Stimulated activated naive CD8-positive, alpha-beta T cell treated with anti-CD3 and anti-CD28 coated beads, Interleukin-15, Interleukin-2, amounts not matched to agents 100 ng/mL and 50 ng/mL, for 24 hours (primary cell): ENCODE measurements at regions not wholly inside any gene's neighbourhood (a gene's known extent, or its start where the extent isn't known, plus 50 kb on each side); places are given as distances from the start of the nearest gene placed in this dataset.

Experiments used
- H3K27ac Mint-ChIP-seq: one replicate; pipeline ENCODE4 v1.8.0; 2021; ENCODE audit warnings: mild to moderate bottlenecking, mixed read lengths
- H3K27me3 Mint-ChIP-seq: one replicate; pipeline ENCODE4 v1.8.0; 2021; ENCODE audit warnings: mixed read lengths
- H3K36me3 Mint-ChIP-seq: one replicate; pipeline ENCODE4 v1.8.0; 2021; ENCODE audit warnings: low read depth, mixed read lengths
- H3K4me1 Mint-ChIP-seq: one replicate; pipeline ENCODE4 v1.8.0; 2021; ENCODE audit warnings: low read depth, mixed read lengths
- H3K4me3 Mint-ChIP-seq: one replicate; pipeline ENCODE4 v1.8.0; 2021; ENCODE audit warnings: mild to moderate bottlenecking, mixed read lengths
- H3K9me3 Mint-ChIP-seq: one replicate; pipeline ENCODE4 v1.8.0; 2021; ENCODE audit warnings: mixed read lengths

DNA sequence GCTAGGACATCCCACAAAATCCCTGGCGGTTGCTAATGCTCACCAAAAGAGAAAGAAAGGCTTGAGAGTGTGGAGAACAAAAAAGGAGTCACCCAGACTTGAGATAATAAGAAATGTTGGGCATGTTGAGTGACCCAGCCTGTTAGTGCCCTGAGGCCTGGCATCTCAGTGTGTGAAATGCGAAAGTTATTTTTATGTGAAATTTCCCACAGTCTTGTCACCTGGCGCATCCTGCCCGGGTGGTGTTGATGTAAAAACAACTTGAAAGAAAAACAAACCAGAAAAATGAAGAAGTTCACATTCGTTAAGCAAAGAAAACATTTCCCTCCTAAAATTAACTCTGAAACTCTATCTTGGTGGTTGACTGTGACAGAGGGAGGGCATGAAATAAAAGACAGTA lies 495.2 kb downstream of the MID1IP1 start:
- Mint-ChIP-seq H3K9me3 (peaks cover 12% of the 10 kb centered on the region), H3K27me3 (no peaks in the 10 kb centered on the region), H3K4me1 (peaks cover 88% of the 10 kb centered on the region), H3K27ac (peak overlapping the region; percentile 93), H3K36me3 (peaks cover 63% of the 10 kb centered on the region), H3K4me3 (peak overlapping the region; percentile 13)

DNA sequence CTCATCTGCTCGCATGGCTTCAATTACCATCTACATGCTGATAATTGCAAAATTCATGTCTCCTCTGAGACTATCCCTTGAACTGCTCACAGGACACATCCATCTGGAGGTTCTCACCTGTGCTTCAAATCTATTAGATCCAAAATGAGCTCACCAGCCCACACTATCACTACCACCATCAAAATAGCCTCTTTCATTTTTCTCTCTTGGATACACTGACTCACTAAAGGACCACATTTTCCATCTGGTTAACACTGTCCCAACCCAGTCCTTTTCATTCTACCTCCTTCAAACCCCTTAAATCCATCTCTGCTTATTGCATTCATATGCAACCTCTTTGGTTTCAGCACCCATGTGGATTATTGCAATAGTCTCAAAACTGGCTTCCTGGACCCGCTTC lies 497.6 kb downstream of the MID1IP1 start:
- peak overlapping the region; percentile 92 for H3K27ac Mint-ChIP-seq
- peaks cover 9% of the 10 kb centered on the region for H3K9me3 Mint-ChIP-seq
- peak overlapping the region; percentile 42 for H3K4me3 Mint-ChIP-seq
- H3K36me3 Mint-ChIP-seq = peaks cover 57% of the 10 kb centered on the region
- H3K4me1 Mint-ChIP-seq = peaks cover 77% of the 10 kb centered on the region
- H3K27me3 Mint-ChIP-seq = no peaks in the 10 kb centered on the region

DNA sequence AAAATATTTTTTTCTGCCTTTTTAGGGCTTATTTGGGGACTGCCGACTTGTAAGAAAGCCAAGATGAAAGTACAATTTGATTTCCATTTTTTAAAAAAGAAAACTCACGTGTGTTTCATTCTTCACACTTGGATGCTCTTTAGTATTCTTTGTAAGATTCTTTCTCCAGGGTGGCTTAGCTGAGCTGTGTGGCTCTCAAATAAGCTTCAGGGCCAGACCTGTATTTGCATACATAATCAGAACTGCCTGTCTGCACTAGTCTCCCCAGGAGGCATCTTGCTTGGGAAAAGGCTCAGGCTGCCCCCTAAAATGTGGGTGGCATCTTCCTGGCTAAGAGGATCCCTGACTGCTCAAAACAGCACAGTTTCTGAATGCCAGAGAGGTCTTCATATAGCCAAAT lies 498.4 kb downstream of the MID1IP1 start:
- H3K4me3 Mint-ChIP-seq = no peak overlapping the region
- no peaks in the 10 kb centered on the region for H3K27me3 Mint-ChIP-seq
- peaks cover 60% of the 10 kb centered on the region for H3K36me3 Mint-ChIP-seq
- H3K27ac Mint-ChIP-seq = peak overlapping the region; percentile 79
- peaks cover 69% of the 10 kb centered on the region for H3K4me1 Mint-ChIP-seq
- H3K9me3 Mint-ChIP-seq = peaks cover 9% of the 10 kb centered on the region

DNA sequence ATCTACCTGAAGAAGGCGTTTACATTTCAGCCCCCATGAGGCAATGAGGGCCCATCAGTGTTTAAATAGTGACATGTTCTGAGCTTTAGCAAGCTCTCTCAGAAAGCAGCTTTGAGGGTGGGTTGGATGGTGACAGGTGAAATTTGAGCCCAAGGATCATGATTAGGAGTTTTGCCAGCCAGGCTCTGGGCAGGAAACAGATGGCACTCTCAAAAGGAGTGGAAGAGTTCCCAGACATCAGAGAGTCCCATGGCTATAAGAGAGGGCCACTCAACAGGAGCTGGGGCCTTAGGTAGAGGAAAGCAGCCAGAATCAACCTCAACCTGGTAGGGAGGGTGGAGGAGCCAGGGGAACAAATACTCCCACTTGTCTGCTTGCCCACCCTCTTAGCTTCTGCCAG lies 499.8 kb downstream of the MID1IP1 start:
- H3K4me3 Mint-ChIP-seq = no peak overlapping the region
- H3K4me1 Mint-ChIP-seq = peaks cover 59% of the 10 kb centered on the region
- H3K9me3 Mint-ChIP-seq = peaks cover 9% of the 10 kb centered on the region
- no peaks in the 10 kb centered on the region for H3K27me3 Mint-ChIP-seq
- peaks cover 60% of the 10 kb centered on the region for H3K36me3 Mint-ChIP-seq
- no peak overlapping the region for H3K27ac Mint-ChIP-seq

DNA sequence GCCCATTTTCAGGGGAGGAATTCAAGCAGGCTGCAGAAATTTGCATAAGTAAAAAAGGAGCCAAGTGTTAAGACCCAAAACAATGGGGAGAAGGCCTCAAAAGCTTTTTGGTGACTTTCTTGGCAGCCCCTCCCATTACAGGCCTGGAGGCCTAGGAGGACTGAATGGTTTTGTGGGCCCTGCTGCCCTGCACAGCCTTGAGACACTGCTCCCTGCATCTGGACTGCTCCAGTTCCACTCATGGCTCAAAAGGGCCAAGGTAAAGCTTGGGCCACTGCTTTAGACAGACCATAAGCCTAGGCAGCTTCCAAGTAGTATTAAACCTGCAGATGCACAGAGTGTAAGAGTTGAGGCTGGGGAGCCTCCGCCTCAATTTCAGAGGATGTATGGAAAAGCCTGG lies 501.6 kb downstream of the MID1IP1 start:
- Mint-ChIP-seq H3K27ac (no peak overlapping the region), H3K27me3 (no peaks in the 10 kb centered on the region), H3K4me3 (no peak overlapping the region), H3K36me3 (peaks cover 66% of the 10 kb centered on the region), H3K9me3 (peaks cover 9% of the 10 kb centered on the region), H3K4me1 (peaks cover 62% of the 10 kb centered on the region)

DNA sequence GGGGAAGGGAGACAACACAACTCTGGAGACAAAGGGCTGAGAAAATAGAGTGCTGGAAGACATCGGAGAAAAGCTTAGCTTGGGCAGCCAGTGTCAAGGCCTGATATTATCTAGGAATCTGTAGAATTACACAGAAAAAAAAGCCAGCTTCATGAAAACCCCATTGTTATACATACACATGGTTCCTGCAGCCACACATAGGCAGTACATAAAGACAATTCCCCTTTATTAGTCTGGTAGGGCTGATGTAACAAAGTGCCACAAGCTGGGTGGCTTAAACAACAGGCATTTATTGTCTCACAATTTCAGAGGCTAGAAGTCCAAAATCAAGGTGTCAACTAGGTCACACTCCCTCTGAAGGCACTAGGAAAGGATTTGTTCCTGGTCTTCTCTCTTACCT lies 503.5 kb downstream of the MID1IP1 start:
- Mint-ChIP-seq H3K9me3 (peaks cover 4% of the 10 kb centered on the region), H3K36me3 (peaks cover 72% of the 10 kb centered on the region), H3K27ac (no peak overlapping the region), H3K4me1 (peaks cover 64% of the 10 kb centered on the region), H3K4me3 (no peak overlapping the region), H3K27me3 (no peaks in the 10 kb centered on the region)

DNA sequence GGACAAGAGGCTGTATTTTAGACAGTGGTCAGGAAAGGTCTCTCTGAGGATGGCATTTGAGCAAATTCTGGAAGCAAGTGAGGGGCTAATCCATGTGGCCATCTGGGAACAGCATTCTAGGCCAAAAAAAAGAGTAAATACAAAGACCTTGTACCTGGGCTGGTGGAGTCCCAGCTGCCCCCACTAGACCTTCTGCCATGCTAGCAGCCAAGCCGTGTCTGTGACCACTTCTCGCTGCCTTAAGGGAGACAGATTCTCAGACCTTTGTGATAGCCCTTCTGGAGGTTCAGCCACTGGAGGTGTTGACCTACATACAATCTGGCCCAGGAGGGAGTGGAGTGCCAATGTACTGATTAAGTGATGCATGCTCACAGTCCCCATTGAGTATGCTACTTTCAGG lies 506.2 kb downstream of the MID1IP1 start:
- Mint-ChIP-seq H3K27ac (peak overlapping the region; percentile 100), H3K9me3 (peaks cover 6% of the 10 kb centered on the region), H3K4me3 (no peak overlapping the region), H3K4me1 (peaks cover 69% of the 10 kb centered on the region), H3K36me3 (peaks cover 82% of the 10 kb centered on the region), H3K27me3 (no peaks in the 10 kb centered on the region)

DNA sequence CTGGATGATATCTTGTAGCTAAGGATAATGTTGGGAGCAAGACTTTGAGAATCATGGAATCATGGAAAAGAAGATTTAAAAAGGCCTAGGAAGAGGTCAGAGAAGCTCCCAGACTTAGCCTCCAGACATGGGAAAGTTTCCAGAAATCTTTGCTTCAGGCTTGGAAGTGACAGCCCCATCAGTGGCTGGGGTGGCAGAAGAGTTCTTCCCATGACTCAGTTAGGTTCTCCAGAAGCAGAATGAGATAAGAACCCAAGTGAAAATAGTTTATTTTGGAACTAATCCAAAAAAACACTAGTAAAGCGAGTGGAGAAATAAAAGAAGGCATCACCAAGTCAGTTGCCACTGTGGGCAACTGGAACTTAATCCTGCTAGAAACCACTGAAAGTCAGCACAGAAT lies 506.9 kb downstream of the MID1IP1 start:
- Mint-ChIP-seq H3K36me3 (peaks cover 89% of the 10 kb centered on the region), H3K27ac (peak overlapping the region; percentile 100), H3K4me3 (no peak overlapping the region), H3K4me1 (peaks cover 75% of the 10 kb centered on the region), H3K27me3 (no peaks in the 10 kb centered on the region), H3K9me3 (peaks cover 11% of the 10 kb centered on the region)

DNA sequence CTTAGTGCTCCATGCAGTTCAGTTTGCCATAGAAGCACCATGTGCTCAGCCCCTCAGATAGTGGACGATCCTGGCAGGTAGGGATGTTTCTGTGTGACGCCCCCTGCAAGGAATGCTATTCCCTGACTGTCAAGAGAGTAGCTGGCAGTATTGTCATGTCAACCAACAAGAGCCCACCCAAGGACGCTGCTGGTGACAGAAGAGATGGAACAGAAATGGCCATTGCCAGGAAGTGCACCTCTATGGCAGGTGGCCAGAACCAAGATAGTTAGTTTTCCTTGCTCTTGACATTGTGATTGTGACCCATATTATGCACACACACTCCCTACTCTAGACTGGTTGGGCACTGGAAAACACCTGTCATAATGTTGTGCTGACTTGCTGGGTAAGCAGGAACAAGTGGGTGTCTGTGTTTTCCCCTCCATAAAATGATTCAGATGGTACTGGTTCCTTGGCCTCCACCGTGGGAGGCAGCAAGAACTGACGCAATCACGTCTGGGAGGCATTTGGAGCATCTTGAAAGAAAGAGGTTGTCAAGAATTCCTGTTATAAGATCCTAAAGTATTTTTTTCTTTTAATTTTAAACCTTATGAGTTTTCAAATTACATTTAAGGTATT lies 507.9 kb downstream of the MID1IP1 start:
- Mint-ChIP-seq H3K27me3 (no peaks in the 10 kb centered on the region), H3K36me3 (peaks cover 91% of the 10 kb centered on the region), H3K4me3 (peak overlapping the region; percentile 72), H3K9me3 (peaks cover 18% of the 10 kb centered on the region), H3K27ac (peak overlapping the region; percentile 100), H3K4me1 (peaks cover 84% of the 10 kb centered on the region)

DNA sequence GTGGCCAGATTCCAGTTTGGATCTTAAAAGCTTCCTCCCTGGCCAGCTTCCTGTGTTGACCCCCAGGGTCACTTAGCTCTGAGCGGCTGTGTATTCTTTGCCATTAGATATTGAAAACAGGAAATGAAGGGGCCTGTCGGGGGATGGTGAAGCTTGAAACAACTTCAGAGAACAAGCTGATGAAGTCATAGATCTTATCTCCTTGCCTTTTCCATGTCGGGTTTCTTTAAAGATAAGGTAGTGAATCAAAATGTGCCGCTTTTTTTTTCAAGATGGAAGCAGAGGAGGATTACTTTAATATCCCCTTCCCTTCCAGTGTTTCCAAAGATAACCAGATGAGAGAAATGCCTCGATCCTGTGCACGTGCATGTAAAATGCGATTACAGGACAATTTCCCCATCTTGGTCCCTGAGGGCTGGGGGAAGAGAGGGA lies 508.5 kb downstream of the MID1IP1 start:
- Mint-ChIP-seq H3K36me3 (peaks cover 91% of the 10 kb centered on the region), H3K4me1 (peaks cover 90% of the 10 kb centered on the region), H3K27ac (peak overlapping the region; percentile 100), H3K27me3 (no peaks in the 10 kb centered on the region), H3K4me3 (peak overlapping the region; percentile 72), H3K9me3 (peaks cover 18% of the 10 kb centered on the region)

DNA sequence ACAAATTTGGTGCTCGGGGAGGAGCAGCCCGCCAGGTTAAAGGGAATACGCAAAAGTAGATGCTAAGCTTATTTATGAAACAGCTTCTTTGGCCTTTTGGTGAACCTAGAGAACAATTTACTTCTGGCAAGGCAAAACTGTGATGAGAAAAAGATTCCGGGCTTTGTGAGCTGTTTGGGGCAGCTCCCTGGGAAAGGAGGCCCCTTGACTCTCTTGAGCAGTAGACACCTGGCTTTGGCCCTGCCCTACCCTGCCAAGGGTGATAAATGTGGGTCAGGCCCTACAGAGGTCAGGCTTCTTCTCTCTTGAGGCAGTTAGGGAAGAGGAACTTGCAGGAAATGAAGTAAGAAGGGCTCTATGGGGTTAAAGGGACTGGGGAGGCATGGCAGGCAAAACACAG lies 509.6 kb downstream of the MID1IP1 start:
- peaks cover 94% of the 10 kb centered on the region for H3K4me1 Mint-ChIP-seq
- peak overlapping the region; percentile 100 for H3K27ac Mint-ChIP-seq
- H3K36me3 Mint-ChIP-seq = peaks cover 90% of the 10 kb centered on the region
- peaks cover 18% of the 10 kb centered on the region for H3K9me3 Mint-ChIP-seq
- peak overlapping the region; percentile 72 for H3K4me3 Mint-ChIP-seq
- H3K27me3 Mint-ChIP-seq = no peaks in the 10 kb centered on the region

DNA sequence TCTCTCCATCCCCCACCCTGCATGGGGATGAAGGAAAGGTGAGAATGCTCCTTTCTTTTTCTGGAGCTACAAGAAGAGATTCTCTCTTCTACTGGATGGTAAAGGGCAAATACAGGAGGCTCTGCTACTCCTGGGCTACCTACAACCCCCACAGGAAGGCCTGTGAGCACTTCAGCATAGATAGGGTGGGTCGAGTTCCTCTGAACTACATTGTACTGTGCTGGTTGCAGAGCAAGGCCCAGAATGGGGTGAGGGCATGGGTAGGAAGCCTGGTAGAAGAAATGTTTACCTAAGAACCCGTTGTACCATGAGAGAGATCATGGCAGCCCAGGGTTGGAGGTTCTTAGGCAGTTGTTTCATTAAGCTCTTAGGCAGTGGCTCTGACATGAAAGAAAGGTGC lies 510.4 kb downstream of the MID1IP1 start:
- H3K36me3 Mint-ChIP-seq = peaks cover 88% of the 10 kb centered on the region
- H3K27me3 Mint-ChIP-seq = no peaks in the 10 kb centered on the region
- no peak overlapping the region for H3K4me3 Mint-ChIP-seq
- peaks cover 93% of the 10 kb centered on the region for H3K4me1 Mint-ChIP-seq
- H3K27ac Mint-ChIP-seq = peak overlapping the region; percentile 100
- H3K9me3 Mint-ChIP-seq = peaks cover 21% of the 10 kb centered on the region

DNA sequence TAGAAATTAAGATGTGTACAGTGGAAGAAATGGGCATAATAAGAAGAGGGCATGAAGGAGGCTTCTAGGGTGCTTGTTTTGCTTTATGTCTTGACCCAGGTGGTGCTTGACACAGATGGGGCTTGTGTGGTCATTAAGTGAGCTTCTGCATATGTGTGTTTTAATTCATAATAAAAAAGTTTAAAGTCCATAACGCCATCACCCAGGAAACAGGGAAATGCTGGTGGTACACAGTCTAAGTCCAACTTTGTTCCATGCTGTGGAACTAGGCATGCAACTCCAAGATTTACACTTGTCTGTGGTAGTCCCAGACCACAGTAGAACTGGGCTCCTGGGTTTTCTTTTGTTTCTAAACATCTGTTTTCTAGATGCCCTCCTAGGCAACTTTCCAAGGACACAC lies 511.9 kb downstream of the MID1IP1 start:
- Mint-ChIP-seq H3K4me3 (peak overlapping the region; percentile 42), H3K27ac (peak overlapping the region; percentile 100), H3K27me3 (no peaks in the 10 kb centered on the region), H3K36me3 (peaks cover 88% of the 10 kb centered on the region), H3K4me1 (peaks cover 91% of the 10 kb centered on the region), H3K9me3 (peaks cover 21% of the 10 kb centered on the region)

DNA sequence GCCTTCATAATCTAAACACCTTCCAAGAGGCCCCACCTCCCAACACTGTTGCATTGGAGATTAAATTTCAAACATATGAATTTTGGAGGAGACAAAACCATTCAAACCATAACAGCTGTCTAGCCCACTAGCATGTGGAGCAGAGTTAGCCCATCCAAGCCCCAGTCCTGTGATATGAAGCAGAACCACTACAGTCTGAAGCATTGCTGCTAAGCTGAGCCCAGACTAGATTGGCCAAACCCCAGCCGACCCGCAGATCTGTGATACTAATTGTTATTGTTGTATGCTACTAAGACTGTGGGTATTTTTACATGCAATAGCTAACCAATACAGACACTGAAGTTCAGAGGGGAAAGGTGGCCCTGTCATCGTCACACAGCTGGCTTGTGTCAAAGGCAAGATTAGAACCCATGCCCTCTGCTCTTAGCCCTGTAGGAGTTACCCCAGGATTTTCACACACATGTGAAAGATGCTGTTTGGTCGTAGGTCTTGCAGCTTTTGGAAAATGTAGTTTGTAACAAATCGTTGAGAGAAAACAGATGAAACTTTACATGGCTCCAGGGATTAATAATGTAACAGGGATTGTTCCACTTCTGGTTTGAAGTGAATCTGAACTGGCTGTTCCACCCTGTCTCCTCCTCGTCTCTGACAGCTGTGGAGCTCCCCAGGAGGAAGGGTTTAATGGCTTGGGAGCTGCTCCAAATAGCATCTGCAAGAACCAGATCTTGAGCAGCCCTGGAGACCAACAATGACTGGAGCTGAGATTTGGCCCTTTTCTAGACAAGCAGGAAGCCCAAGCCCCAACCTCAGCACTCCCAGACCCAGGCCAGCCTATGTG lies 517.5 kb downstream of the MID1IP1 start:
- H3K9me3 Mint-ChIP-seq = peaks cover 7% of the 10 kb centered on the region
- no peak overlapping the region for H3K4me3 Mint-ChIP-seq
- no peaks in the 10 kb centered on the region for H3K27me3 Mint-ChIP-seq
- H3K36me3 Mint-ChIP-seq = peaks cover 88% of the 10 kb centered on the region
- H3K4me1 Mint-ChIP-seq = peaks cover 83% of the 10 kb centered on the region
- peak overlapping the region; percentile 31 for H3K27ac Mint-ChIP-seq

DNA sequence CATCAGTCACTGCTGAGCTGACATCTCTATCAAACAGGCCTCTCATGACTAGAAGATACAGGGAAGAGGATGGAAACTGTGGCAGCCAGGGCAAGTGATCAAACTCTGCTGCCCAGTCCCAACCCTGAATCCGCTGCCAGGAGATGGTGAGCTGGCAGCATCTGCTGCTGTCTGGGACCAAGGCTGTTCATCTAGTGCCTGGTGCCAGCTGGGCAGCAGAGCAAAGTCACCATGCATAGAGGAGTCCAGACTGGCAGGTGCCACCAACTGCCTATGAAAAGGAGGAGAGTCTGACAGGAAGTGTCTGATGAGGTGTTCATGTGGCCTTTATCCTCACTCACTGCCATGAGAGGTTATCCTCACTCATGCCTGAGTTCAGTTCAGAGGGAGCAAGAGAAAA lies 518.9 kb downstream of the MID1IP1 start:
- Mint-ChIP-seq H3K4me1 (peaks cover 77% of the 10 kb centered on the region), H3K27me3 (no peaks in the 10 kb centered on the region), H3K36me3 (peaks cover 87% of the 10 kb centered on the region), H3K27ac (peak overlapping the region; percentile 45), H3K4me3 (no peak overlapping the region), H3K9me3 (peaks cover 3% of the 10 kb centered on the region)
